GM18502 (cell line): ENCODE measurements at regions not wholly inside any gene's neighbourhood (a gene's known extent, or its start where the extent isn't known, plus 50 kb on each side); places are given as distances from the start of the nearest gene placed in this dataset.
"Not testable (repeated sequence)": the region's sequence is repeated elsewhere in the genome, so short reads cannot be mapped to it uniquely, and the experiment has no call there.

Source experiments
- ATAC-seq: cut with Tn5 transposase; IDR thresholded peaks from one replicate; pipeline ENCODE4 v1.9.1; 2021; ENCODE audit warnings: mild to moderate bottlenecking; ENCODE audit not compliant: unreplicated experiment, poor library complexity

GRCh38 chr14:104301731-104302460 lies 163.5 kb downstream of the KIF26A start:
- ATAC-seq, result no peak

- ATAC-seq, result no peak
Measured at GRCh38 chr14:104302794-104303405, 164.5 kb downstream of the KIF26A start.

- no peak for ATAC-seq
Measured at GRCh38 chr14:104303705-104304425, 165.5 kb downstream of the KIF26A start.

GRCh38 chr14:104304451-104305351 lies 166.3 kb downstream of the KIF26A start:
- ATAC-seq, result no peak

- no peak for ATAC-seq
Measured at GRCh38 chr14:104305511-104306449, 167.4 kb downstream of the KIF26A start.

DNA sequence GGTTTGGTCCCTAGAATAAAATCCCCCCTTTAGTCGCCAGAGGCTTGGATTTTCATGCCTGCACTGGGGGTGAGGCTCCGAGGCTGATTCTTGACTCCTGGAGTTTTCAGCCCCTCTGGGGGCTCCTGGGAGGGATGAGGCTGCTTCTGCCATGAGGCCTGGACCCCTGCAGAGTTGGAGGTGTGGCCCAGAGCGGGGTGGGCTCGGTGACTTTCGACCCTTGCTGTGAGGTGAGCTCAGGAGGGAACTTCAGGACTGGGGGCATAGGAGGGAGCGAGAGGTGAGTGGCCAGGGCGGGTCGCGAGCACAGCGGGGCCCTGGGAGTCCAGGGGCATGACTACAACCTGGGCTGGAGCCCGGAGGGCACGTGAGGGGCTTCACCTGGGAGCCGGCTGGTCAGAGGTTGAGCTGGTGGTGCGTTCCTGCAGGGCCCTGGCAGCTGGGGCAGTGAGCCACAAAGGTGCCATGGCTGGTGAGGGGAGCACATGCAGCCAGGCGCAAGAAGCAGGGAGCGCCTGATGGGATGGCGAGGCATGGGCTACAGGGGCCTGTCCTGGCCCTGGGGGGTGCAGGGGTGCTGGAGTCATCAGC lies 168.2 kb downstream of the KIF26A start:
- no peak for ATAC-seq

DNA sequence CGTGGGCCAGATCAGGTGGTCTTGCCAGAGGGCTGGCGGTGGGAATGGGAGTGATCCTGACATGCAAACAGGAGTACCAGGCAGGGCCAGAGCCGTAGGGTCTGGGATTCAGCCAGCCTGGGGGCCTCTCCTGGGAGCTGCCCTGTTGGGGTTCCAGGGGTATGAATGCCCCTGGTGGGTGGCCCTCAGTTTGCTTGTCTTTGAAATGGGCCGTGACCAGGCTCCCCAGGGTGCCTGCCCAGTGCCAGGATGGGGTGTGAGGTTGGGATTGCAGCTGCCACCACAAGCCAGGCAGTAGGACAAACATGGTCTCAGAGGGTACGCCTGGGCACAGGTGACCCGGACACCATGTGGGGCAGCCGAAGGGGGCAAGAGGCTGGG lies 168.8 kb downstream of the KIF26A start:
- ATAC-seq, result no peak

DNA sequence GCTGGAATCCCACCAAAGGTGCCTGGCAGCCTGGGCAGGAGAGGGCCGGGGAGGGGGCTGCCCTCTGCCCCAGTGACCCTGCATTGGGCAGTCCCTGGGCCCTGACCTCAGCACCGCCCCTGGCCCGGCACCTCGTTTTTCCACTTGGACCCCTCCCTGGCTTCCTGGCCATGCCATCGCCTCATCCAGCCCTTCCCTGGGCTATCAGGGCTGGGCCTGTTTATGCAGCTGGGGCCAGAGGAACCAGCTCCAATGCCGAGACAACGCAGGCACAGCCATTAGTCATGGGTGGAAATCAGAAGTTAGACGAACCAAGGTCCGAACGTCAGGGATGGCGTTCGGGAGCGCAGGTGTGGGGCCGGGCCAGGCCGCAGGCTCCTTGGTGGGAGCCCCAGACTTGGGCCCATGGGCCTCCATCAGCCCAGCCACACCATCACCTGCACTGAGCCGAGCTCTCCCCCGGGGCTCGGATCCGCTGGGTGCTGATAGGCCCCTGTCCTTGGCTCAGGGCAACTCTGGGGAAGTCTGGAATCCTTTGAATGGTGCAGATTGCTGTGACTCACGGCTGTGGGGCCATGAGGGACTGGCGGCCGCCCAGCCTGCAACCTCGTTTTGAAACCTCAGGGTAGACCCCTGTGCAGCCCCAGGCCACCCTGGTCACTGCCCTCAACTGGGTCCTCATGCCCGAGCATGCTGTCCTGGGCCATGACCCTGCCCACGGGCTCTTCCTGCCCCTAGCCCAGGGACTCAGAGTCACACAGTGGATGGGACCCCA lies 169.4 kb downstream of the KIF26A start:
- ATAC-seq, result no peak

- not testable (repeated sequence) for ATAC-seq
Measured at GRCh38 chr14:104308534-104308933, 170.1 kb downstream of the KIF26A start.

- ATAC-seq, result no peak
Measured at GRCh38 chr14:104309657-104310369, 171.4 kb downstream of the KIF26A start.

- no peak for ATAC-seq
Measured at GRCh38 chr14:104311358-104311757, 173.0 kb downstream of the KIF26A start.

GRCh38 chr14:104313674-104314073 lies 175.3 kb downstream of the KIF26A start:
- ATAC-seq, result no peak

GRCh38 chr14:104314251-104314941 lies 176.0 kb downstream of the KIF26A start:
- ATAC-seq, result no peak

GRCh38 chr14:104315169-104315568 lies 176.8 kb downstream of the KIF26A start:
- ATAC-seq, result no peak

GRCh38 chr14:104315625-104316024 lies 177.2 kb downstream of the KIF26A start:
- no peak for ATAC-seq

DNA sequence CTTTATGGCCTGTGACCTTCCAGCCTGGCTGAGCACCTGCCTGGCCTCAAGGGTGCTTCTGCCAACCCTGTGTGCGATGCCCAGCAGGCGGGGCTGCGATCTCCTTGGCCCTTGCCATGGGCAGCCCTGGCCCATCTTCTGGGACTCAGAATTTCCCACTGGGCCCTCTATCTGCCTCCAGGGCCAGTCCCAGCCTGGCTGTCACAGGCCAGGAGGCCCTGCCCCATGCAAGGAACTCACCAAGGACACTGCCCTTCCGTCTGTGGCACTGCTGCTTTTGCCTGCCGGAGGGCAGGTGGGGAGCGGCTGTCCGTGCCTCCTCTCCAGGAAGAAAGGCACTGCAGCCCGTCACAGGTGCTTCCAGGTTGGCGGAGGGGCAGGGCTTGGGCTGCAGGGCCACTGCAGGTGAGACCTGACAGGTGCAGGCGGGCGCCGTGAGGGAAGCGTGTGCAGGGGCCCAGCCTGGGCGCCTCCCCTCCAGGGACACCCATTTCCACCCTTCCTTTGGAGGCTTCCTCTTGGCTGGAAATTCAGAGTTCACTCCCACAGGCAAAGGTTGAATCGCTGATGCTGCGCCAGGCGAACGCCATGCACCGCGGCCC lies 177.8 kb downstream of the KIF26A start:
- no peak for ATAC-seq
